ENCODE measurements at regions not wholly inside any gene's neighbourhood (a gene's known extent, or its start where the extent isn't known, plus 50 kb on each side); places are given as distances from the start of the nearest gene placed in this dataset.

GRCh38 chr3:81237181-81237580 is 524.3 kb downstream of the GBE1 start:
- no peak for DNase-seq (ENCODE audit: low read depth)
- TF ChIP-seq, protein P1, sequence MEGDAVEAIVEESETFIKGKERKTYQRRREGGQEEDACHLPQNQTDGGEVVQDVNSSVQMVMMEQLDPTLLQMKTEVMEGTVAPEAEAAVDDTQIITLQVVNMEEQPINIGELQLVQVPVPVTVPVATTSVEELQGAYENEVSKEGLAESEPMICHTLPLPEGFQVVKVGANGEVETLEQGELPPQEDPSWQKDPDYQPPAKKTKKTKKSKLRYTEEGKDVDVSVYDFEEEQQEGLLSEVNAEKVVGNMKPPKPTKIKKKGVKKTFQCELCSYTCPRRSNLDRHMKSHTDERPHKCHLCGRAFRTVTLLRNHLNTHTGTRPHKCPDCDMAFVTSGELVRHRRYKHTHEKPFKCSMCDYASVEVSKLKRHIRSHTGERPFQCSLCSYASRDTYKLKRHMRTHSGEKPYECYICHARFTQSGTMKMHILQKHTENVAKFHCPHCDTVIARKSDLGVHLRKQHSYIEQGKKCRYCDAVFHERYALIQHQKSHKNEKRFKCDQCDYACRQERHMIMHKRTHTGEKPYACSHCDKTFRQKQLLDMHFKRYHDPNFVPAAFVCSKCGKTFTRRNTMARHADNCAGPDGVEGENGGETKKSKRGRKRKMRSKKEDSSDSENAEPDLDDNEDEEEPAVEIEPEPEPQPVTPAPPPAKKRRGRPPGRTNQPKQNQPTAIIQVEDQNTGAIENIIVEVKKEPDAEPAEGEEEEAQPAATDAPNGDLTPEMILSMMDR (IDR thresholded peaks at IDR 0.05; ENCODE audit: control insufficient read depth, insufficient read depth, low read depth, low read length, missing control alignments), result no peak
- H3K4me3 ChIP-seq (ENCODE audit: control insufficient read depth, low read depth, low read length), result no peak overlapping the region

- TF ChIP-seq, protein P1 (IDR thresholded peaks at IDR 0.05; ENCODE audit: control insufficient read depth, insufficient read depth, low read depth, low read length, missing control alignments), result no peak
- DNase-seq (ENCODE audit: low read depth), result no peak
- H3K4me3 ChIP-seq (ENCODE audit: control insufficient read depth, low read depth, low read length), result no peak overlapping the region
These were observed 543.4 kb downstream of the GBE1 start for GRCh38 chr3:81218023-81218422.

DNA sequence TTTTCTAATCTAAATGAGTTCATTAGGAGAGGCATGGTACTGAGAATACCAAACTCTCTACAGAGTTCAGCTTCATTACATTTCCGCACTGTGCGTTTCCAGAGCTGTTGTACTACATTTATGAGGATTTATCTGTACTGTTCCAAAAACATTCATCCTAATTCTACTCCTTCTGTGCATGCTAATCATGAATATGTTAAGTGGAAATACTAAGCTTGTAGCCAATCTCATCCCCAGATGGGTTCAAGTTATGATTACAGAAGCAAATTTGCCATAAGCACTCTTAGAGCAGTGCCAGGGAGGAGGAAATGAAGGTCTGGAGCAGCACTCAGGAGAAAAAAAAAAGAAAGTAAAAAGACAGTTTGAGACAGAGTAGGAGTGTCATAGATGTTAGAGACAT is 544.3 kb downstream of the GBE1 start:
- TF ChIP-seq, protein P1 (IDR thresholded peaks at IDR 0.05; ENCODE audit: control insufficient read depth, insufficient read depth, low read depth, low read length, missing control alignments), result no peak
- no peak for DNase-seq (ENCODE audit: low read depth)
- no peak overlapping the region for H3K4me3 ChIP-seq (ENCODE audit: control insufficient read depth, low read depth, low read length)

- TF ChIP-seq, protein P1 (IDR thresholded peaks at IDR 0.05; ENCODE audit: control insufficient read depth, insufficient read depth, low read depth, low read length, missing control alignments), result no peak
- H3K4me3 ChIP-seq (ENCODE audit: control insufficient read depth, low read depth, low read length), result no peak overlapping the region
- DNase-seq (ENCODE audit: low read depth), result no peak
These were observed 545.3 kb downstream of the GBE1 start for GRCh38 chr3:81216192-81216591.

DNA sequence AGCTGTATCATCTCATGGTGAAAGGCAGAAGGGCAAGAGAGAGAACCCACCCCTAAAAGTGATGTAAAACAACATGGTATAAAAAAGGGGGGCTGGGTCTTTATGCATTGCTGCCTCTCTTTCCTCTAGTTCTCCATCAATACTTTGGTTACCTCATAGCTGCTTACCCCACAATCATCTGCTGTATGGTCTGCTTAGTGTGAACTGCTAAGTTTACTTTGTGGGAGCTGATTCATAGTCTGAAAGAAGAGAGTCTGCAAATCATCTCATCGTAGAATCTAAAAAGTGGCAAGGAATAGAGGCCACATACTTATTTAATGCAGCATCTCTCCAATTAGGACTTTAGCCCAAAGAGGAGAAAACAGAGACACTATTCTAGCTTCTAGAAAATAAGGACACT is 546.8 kb downstream of the GBE1 start:
- no peak for DNase-seq (ENCODE audit: low read depth)
- TF ChIP-seq, protein P1 (IDR thresholded peaks at IDR 0.05; ENCODE audit: control insufficient read depth, insufficient read depth, low read depth, low read length, missing control alignments), result no peak
- H3K4me3 ChIP-seq (ENCODE audit: control insufficient read depth, low read depth, low read length), result no peak overlapping the region

GRCh38 chr3:81199587-81199986 is 561.9 kb downstream of the GBE1 start:
- H3K4me3 ChIP-seq (ENCODE audit: control insufficient read depth, low read depth, low read length), result no peak overlapping the region
- TF ChIP-seq, protein P1 (IDR thresholded peaks at IDR 0.05; ENCODE audit: control insufficient read depth, insufficient read depth, low read depth, low read length, missing control alignments), result no peak
- DNase-seq (ENCODE audit: low read depth), result no peak

DNA sequence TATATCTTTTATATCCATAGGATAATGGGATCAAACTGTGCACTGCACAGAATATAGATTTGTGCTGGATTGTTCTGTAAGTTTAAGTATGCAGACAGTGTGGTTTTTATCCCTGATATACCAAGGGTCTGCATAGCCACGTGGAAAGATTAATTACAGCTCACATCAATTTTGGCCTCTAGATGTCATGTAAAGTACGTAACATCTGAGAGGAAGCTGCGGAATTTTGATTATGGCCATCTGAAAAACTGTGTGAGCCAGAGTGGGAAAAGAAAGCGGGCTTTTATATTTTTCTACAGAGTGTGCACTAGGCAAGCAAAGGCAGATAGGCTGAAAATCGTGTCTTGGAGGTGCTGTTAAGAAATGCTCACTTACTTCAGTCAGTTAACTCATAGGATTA is 562.7 kb downstream of the GBE1 start:
- DNase-seq (ENCODE audit: low read depth), result no peak
- TF ChIP-seq, protein P1 (IDR thresholded peaks at IDR 0.05; ENCODE audit: control insufficient read depth, insufficient read depth, low read depth, low read length, missing control alignments), result no peak
- no peak overlapping the region for H3K4me3 ChIP-seq (ENCODE audit: control insufficient read depth, low read depth, low read length)
